ENCODE measurements at regions not wholly inside any gene's neighbourhood (a gene's known extent, or its start where the extent isn't known, plus 50 kb on each side); places are given as distances from the start of the nearest gene placed in this dataset.
"Not testable (repeated sequence)": the region's sequence is repeated elsewhere in the genome, so short reads cannot be mapped to it uniquely, and the experiment has no call there.

DNA sequence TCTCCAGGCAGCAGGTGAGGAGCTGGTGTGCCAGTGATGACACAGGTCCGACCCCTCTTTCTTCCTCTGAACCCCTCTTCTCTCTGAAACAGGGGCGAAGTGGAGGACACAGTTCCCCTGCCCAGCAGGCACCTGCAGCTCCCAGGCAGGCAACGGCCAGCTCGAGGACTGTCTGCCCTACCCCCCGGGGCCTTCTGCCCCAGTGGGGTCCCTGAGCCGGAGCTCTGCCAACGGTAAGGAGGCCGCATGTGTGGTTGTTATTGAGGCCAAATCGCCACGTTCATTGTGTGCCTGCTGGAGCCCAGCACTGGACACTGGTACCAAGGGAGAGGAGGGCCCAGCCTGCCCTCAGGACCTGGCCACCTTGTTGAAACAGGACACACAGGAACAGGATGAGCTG lies 119.3 kb upstream of the MTLN start:
- TF ChIP-seq, protein P1, sequence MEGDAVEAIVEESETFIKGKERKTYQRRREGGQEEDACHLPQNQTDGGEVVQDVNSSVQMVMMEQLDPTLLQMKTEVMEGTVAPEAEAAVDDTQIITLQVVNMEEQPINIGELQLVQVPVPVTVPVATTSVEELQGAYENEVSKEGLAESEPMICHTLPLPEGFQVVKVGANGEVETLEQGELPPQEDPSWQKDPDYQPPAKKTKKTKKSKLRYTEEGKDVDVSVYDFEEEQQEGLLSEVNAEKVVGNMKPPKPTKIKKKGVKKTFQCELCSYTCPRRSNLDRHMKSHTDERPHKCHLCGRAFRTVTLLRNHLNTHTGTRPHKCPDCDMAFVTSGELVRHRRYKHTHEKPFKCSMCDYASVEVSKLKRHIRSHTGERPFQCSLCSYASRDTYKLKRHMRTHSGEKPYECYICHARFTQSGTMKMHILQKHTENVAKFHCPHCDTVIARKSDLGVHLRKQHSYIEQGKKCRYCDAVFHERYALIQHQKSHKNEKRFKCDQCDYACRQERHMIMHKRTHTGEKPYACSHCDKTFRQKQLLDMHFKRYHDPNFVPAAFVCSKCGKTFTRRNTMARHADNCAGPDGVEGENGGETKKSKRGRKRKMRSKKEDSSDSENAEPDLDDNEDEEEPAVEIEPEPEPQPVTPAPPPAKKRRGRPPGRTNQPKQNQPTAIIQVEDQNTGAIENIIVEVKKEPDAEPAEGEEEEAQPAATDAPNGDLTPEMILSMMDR (conservative IDR thresholded peaks at IDR 0.05; ENCODE audit: low read length) = not testable (repeated sequence)
- TF ChIP-seq EZH2phosphoT487 (IDR thresholded peaks at IDR 0.05; ENCODE audit: borderline replicate concordance, low read depth, low read length) = not testable (repeated sequence)

Measured in OCI-LY7 (cell line).